Endothelial cell of umbilical vein (primary cell): ENCODE measurements at regions not wholly inside any gene's neighbourhood (a gene's known extent, or its start where the extent isn't known, plus 50 kb on each side); places are given as distances from the start of the nearest gene placed in this dataset.

ENCODE experiments used
- BruUV-seq: library from RNA; stranded (reverse); fragments of 400-500 nt; replicated peaks from 2 replicates; lab custom pipeline; 2021; lab: Mats Ljungman, UMichigan
- CTCF ChIA-PET: fragments of 300-600, 350-600 bp; sonication (Branson Sonifier 250); formaldehyde crosslinking; loops from one replicate; lab custom pipeline; 2021; ENCODE audit warnings: antibody characterized with exemption, inconsistent platforms; lab: Charles Lee
- POLR2A ChIA-PET: fragments of 300-600, 350-600 bp; sonication (Branson Sonifier 250); formaldehyde crosslinking; loops from one replicate; lab custom pipeline; 2021; ENCODE audit warnings: antibody characterized with exemption, inconsistent platforms; lab: Charles Lee
- DNase-seq: peaks from one replicate; pipeline ENCODE4 v3.0.0-alpha.2; 2011; ENCODE audit warnings: low read depth, low spot score
- FAIRE-seq: peaks from 2 replicates; lab custom pipeline; 2011; peaks lifted over from hg19 to GRCh38; lab: Jason Lieb, UNC
- H2AFZ ChIP-seq: 2 replicates; pipeline ENCODE4 v1.6.0; 2012; ENCODE audit warnings: low read depth, low read length, control low read depth, inconsistent platforms
- H3K27ac ChIP-seq: 2 replicates; pipeline ENCODE4 v1.5.1; 2011; ENCODE audit warnings: low read depth, mild to moderate bottlenecking, control low read depth, low read length, moderate library complexity; ENCODE audit not compliant: insufficient read depth
- H3K27me3 ChIP-seq, 2 experiments: 2 replicates each; pipeline versions ENCODE4 v1.6.0 to v1.6.1; 2011; ENCODE audit warnings: low read length in 2 of 2, mixed read lengths in 1 of 2; ENCODE audit not compliant: control insufficient read depth in 2 of 2, insufficient read depth in 2 of 2
- H3K36me3 ChIP-seq, 2 experiments: 2 replicates in 1 of 2; 3 replicates in 1 of 2; pipeline ENCODE4 v1.5.1; 2011; ENCODE audit warnings: low read length in 2 of 2, mild to moderate bottlenecking in 1 of 2, moderate library complexity in 1 of 2; ENCODE audit not compliant: control insufficient read depth in 2 of 2, insufficient read depth in 2 of 2; ENCODE audit errors: extremely low read depth in 1 of 2
- H3K4me1 ChIP-seq: 3 replicates; pipeline ENCODE4 v1.5.1; 2011; ENCODE audit warnings: mild to moderate bottlenecking, low read length; ENCODE audit not compliant: control insufficient read depth, insufficient read depth; ENCODE audit errors: extremely low read depth
- H3K4me2 ChIP-seq: 2 replicates; pipeline ENCODE4 v1.6.1; 2011; ENCODE audit warnings: low read length, control low read depth, mixed read lengths; ENCODE audit not compliant: insufficient read depth
- H3K4me3 ChIP-seq, 3 experiments: fragments of 200-600 bp in 1 of 3; sonication (generic), shearing (Covaris generic) in 1 of 3; replicated peaks in 1 of 3; 2 replicates each; pipeline ENCODE4 v1.5.1; 2011 to 2016; ENCODE audit warnings: control low read depth in 3 of 3, low read length in 3 of 3, mild to moderate bottlenecking in 2 of 3, inconsistent platforms in 1 of 3, low read depth in 1 of 3, moderate library complexity in 1 of 3; ENCODE audit not compliant: insufficient read depth in 1 of 3
- H3K79me2 ChIP-seq: 2 replicates; pipeline ENCODE4 v1.6.0; 2012; ENCODE audit warnings: low read length, inconsistent platforms; ENCODE audit not compliant: control insufficient read depth, insufficient read depth
- H3K9ac ChIP-seq: replicated peaks from 2 replicates; pipeline ENCODE3; 2011; ENCODE audit warnings: low read length, control low read depth; ENCODE audit not compliant: insufficient read depth; ENCODE audit errors: extremely low read depth
- H3K9me1 ChIP-seq: replicated peaks from 3 replicates; pipeline ENCODE4 v1.6.0; 2011; ENCODE audit warnings: mild to moderate bottlenecking, low read length; ENCODE audit not compliant: control insufficient read depth, insufficient read depth; ENCODE audit errors: extremely low read depth
- H3K9me3 ChIP-seq: replicated peaks from 2 replicates; pipeline ENCODE4 v1.5.1; 2012; ENCODE audit warnings: low read length, inconsistent platforms; ENCODE audit not compliant: control insufficient read depth, insufficient read depth
- H4K20me1 ChIP-seq: replicated peaks from 2 replicates; pipeline ENCODE3; 2011; ENCODE audit warnings: mild to moderate bottlenecking, low read length; ENCODE audit not compliant: control insufficient read depth, insufficient read depth; ENCODE audit errors: extremely low read depth
- CTCF ChIP-seq, 2 donors: IDR thresholded peaks; 1 replicate in 1 of 2; 2 replicates in 1 of 2; pipeline ENCODE4 v1.5.1; 2011; ENCODE audit warnings: low read length in 2 of 2, mild to moderate bottlenecking in 2 of 2, moderate library complexity in 2 of 2, control low read depth in 1 of 2, inconsistent platforms in 1 of 2, low read depth in 1 of 2; ENCODE audit not compliant: insufficient read depth in 1 of 2; ENCODE audit errors: extremely low read depth in 1 of 2
- EZH2 ChIP-seq: IDR thresholded peaks from 2 replicates; pipeline ENCODE4 v1.6.1; 2012; ENCODE audit warnings: borderline replicate concordance, low read depth, mild to moderate bottlenecking, moderate library complexity, low read length, inconsistent platforms; ENCODE audit not compliant: severe bottlenecking
- FOS ChIP-seq: IDR thresholded peaks from 2 replicates; pipeline ENCODE4 v1.6.1; 2011; ENCODE audit warnings: mild to moderate bottlenecking, low read length, moderate library complexity, borderline replicate concordance; ENCODE audit not compliant: insufficient read depth
- GATA2 ChIP-seq: IDR thresholded peaks from 2 replicates; pipeline ENCODE4 v1.7.0; 2011; ENCODE audit warnings: low read depth, mild to moderate bottlenecking, moderate library complexity, mixed read lengths, low read length; ENCODE audit not compliant: insufficient read length, insufficient read depth
- JUN ChIP-seq: IDR thresholded peaks from 2 replicates; pipeline ENCODE4 v1.6.1; 2011; ENCODE audit warnings: borderline replicate concordance, low read depth; ENCODE audit not compliant: insufficient read length, insufficient read depth
- MAX ChIP-seq: IDR thresholded peaks from 2 replicates; pipeline ENCODE4 v1.6.1; 2011; ENCODE audit not compliant: insufficient read depth, insufficient read length
- MYC ChIP-seq: IDR thresholded peaks from one replicate; pipeline ENCODE4 v1.6.1; 2011; ENCODE audit warnings: mild to moderate bottlenecking, low read depth, low read length
- POLR2A ChIP-seq: IDR thresholded peaks from 2 replicates; pipeline ENCODE4 v1.6.1; 2012; ENCODE audit warnings: low read depth, mild to moderate bottlenecking, control low read depth, low read length
- POLR2AphosphoS5 ChIP-seq: IDR thresholded peaks from 2 replicates; pipeline ENCODE4 v1.6.1; 2012; ENCODE audit warnings: low read depth, mild to moderate bottlenecking, control low read depth, low read length, moderate library complexity; ENCODE audit not compliant: insufficient read depth
- dilution Hi-C: fragments of 300-500 bp; cut with MboI; formaldehyde crosslinking; loops from one replicate; pipeline ENCODE4 v1.15.0; 2019; ENCODE audit warnings: low sequenced_read_pairs; ENCODE audit not compliant: extremely low pct_ligation_motif_present
- intact Hi-C: fragments of 100-400 bp; cut with micrococcal nuclease; formaldehyde crosslinking; loops from one replicate; pipeline ENCODE4 v1.10.0; 2022

- BruUV-seq, result no TSS peak
- H3K36me3 ChIP-seq, result no peaks in the 10 kb centered on the region
- ChIA-PET POLR2A (no interaction called here), CTCF (no interaction called here)
- no peaks in the 10 kb centered on the region for H3K27me3 ChIP-seq
- no peak for DNase-seq
- dilution Hi-C loops (no loop called here), intact Hi-C loops (no loop called here)
- no peaks in the 10 kb centered on the region for H3K4me1 ChIP-seq
- no peak overlapping the region for H3K9ac ChIP-seq
- H3K79me2 ChIP-seq, result no peaks in the 10 kb centered on the region
- no peak overlapping the region for H3K27ac ChIP-seq
- TF ChIP-seq MAX (no peak), MYC (no peak), CTCF (IDR thresholded peaks at IDR 0.05; ENCODE audit: extremely low read depth in 1 of 2, insufficient read depth in 1 of 2, low read depth in 1 of 2, low read length in 2 of 2) (no peak), EZH2 (no peak), POLR2A (no peak), FOS (no peak), GATA2 (no peak), JUN (no peak), POLR2AphosphoS5 (no peak)
- H3K9me3 ChIP-seq, result no peaks in the 10 kb centered on the region
- H3K4me3 ChIP-seq, result no peak overlapping the region
- FAIRE-seq, result no peak
- no peak overlapping the region for H3K4me2 ChIP-seq
- H4K20me1 ChIP-seq, result no peaks in the 10 kb centered on the region
- H3K9me1 ChIP-seq, result no peaks in the 10 kb centered on the region
- H2AFZ ChIP-seq, result no peak overlapping the region
These were observed 539.1 kb upstream of the MAGEB18 start for GRCh38 chrX:25599061-25599460.
